ENCODE measurements at regions not wholly inside any gene's neighbourhood (a gene's known extent, or its start where the extent isn't known, plus 50 kb on each side); places are given as distances from the start of the nearest gene placed in this dataset.
A peak's percentile ranks its signal among the peaks of the same experiment; 100 is the strongest.

DNA sequence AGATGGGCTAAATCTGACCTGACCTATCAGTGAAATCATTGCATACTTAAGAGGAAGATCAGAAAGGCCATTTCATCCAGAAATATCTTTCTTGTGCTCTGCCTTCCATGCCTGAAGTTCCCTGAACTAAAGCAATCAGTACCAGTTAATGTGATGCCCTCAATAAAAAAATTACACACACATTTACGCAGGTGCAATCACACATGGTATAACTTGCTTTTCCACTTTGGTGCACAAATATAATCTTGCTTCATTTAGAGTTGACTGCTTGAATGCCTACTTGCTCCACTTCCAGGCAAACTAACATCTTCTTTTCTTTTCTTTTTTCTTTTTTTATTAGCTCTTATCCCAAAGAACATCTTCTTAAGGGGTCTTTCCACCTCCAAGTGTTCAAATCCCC is 58.3 kb upstream of the KIF5B start (continued):
- TF ChIP-seq, protein P1, sequence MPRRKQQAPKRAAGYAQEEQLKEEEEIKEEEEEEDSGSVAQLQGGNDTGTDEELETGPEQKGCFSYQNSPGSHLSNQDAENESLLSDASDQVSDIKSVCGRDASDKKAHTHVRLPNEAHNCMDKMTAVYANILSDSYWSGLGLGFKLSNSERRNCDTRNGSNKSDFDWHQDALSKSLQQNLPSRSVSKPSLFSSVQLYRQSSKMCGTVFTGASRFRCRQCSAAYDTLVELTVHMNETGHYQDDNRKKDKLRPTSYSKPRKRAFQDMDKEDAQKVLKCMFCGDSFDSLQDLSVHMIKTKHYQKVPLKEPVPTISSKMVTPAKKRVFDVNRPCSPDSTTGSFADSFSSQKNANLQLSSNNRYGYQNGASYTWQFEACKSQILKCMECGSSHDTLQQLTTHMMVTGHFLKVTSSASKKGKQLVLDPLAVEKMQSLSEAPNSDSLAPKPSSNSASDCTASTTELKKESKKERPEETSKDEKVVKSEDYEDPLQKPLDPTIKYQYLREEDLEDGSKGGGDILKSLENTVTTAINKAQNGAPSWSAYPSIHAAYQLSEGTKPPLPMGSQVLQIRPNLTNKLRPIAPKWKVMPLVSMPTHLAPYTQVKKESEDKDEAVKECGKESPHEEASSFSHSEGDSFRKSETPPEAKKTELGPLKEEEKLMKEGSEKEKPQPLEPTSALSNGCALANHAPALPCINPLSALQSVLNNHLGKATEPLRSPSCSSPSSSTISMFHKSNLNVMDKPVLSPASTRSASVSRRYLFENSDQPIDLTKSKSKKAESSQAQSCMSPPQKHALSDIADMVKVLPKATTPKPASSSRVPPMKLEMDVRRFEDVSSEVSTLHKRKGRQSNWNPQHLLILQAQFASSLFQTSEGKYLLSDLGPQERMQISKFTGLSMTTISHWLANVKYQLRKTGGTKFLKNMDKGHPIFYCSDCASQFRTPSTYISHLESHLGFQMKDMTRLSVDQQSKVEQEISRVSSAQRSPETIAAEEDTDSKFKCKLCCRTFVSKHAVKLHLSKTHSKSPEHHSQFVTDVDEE (CRISPR knock-in tag; IDR thresholded peaks at IDR 0.05) = no peak
- TF ChIP-seq, protein P2, sequence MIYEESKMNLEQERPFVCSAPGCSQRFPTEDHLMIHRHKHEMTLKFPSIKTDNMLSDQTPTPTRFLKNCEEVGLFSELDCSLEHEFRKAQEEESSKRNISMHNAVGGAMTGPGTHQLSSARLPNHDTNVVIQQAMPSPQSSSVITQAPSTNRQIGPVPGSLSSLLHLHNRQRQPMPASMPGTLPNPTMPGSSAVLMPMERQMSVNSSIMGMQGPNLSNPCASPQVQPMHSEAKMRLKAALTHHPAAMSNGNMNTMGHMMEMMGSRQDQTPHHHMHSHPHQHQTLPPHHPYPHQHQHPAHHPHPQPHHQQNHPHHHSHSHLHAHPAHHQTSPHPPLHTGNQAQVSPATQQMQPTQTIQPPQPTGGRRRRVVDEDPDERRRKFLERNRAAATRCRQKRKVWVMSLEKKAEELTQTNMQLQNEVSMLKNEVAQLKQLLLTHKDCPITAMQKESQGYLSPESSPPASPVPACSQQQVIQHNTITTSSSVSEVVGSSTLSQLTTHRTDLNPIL (CRISPR knock-in tag; IDR thresholded peaks at IDR 0.05; ENCODE audit: low read depth) = no peak
- TF ChIP-seq TCF4 (CRISPR knock-in tag; IDR thresholded peaks at IDR 0.05; ENCODE audit: borderline replicate concordance) (no peak), OSR1 (CRISPR knock-in tag; IDR thresholded peaks at IDR 0.05) (no peak), PPARA (CRISPR knock-in tag; IDR thresholded peaks at IDR 0.05; ENCODE audit: borderline replicate concordance) (no peak), ZNF70 (CRISPR knock-in tag; IDR thresholded peaks at IDR 0.05) (no peak), ZNF565 (CRISPR knock-in tag; conservative IDR thresholded peaks at IDR 0.05; ENCODE audit: low read depth) (no peak), SNAI2 (CRISPR knock-in tag; IDR thresholded peaks at IDR 0.05) (no peak), ZFP30 (CRISPR knock-in tag; IDR thresholded peaks at IDR 0.05) (no peak), BACH2 (CRISPR knock-in tag; IDR thresholded peaks at IDR 0.05; ENCODE audit: borderline replicate concordance) (no peak)
- TF ChIP-seq, protein P3, sequence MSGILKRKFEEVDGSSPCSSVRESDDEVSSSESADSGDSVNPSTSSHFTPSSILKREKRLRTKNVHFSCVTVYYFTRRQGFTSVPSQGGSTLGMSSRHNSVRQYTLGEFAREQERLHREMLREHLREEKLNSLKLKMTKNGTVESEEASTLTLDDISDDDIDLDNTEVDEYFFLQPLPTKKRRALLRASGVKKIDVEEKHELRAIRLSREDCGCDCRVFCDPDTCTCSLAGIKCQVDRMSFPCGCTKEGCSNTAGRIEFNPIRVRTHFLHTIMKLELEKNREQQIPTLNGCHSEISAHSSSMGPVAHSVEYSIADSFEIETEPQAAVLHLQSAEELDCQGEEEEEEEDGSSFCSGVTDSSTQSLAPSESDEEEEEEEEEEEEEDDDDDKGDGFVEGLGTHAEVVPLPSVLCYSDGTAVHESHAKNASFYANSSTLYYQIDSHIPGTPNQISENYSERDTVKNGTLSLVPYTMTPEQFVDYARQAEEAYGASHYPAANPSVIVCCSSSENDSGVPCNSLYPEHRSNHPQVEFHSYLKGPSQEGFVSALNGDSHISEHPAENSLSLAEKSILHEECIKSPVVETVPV (CRISPR knock-in tag; IDR thresholded peaks at IDR 0.05) = no peak

- ATAC-seq = peak; percentile 92
- TF ChIP-seq SNAI2 (CRISPR knock-in tag; IDR thresholded peaks at IDR 0.05) (peak; percentile 16; the same call in 1 of the 2 replicates), ISL1 (CRISPR knock-in tag; IDR thresholded peaks at IDR 0.05) (peak; percentile 84), PPARA (CRISPR knock-in tag; IDR thresholded peaks at IDR 0.05; ENCODE audit: borderline replicate concordance) (no peak), ESRRG (CRISPR knock-in tag; IDR thresholded peaks at IDR 0.05) (no peak), BACH2 (CRISPR knock-in tag; IDR thresholded peaks at IDR 0.05; ENCODE audit: borderline replicate concordance) (no peak), OSR1 (CRISPR knock-in tag; IDR thresholded peaks at IDR 0.05) (no peak), ZNF70 (CRISPR knock-in tag; IDR thresholded peaks at IDR 0.05) (no peak), ARNTL (CRISPR knock-in tag; IDR thresholded peaks at IDR 0.05; ENCODE audit: borderline replicate concordance, low read depth) (no peak), ZC3H10 (CRISPR knock-in tag; IDR thresholded peaks at IDR 0.05) (no peak), PATZ1 (CRISPR knock-in tag; IDR thresholded peaks at IDR 0.05; ENCODE audit: borderline replicate concordance) (no peak), RARB (CRISPR knock-in tag; IDR thresholded peaks at IDR 0.05) (no peak), CSDC2 (CRISPR knock-in tag; IDR thresholded peaks at IDR 0.05) (0 out of 2 replicates have a peak, but pooled peaks have one; percentile 23), TOX (CRISPR knock-in tag; IDR thresholded peaks at IDR 0.05; ENCODE audit: borderline replicate concordance) (no peak), GLIS3 (CRISPR knock-in tag; IDR thresholded peaks at IDR 0.05) (no peak), ZFP3 (CRISPR knock-in tag; IDR thresholded peaks at IDR 0.05) (no peak), POU6F1 (CRISPR knock-in tag; IDR thresholded peaks at IDR 0.05; ENCODE audit: borderline replicate concordance, low read depth) (no peak), ZFP30 (CRISPR knock-in tag; IDR thresholded peaks at IDR 0.05) (no peak), TCF4 (CRISPR knock-in tag; IDR thresholded peaks at IDR 0.05; ENCODE audit: borderline replicate concordance) (no peak), ZNF8 (CRISPR knock-in tag; IDR thresholded peaks at IDR 0.05) (no peak), ZNF565 (CRISPR knock-in tag; conservative IDR thresholded peaks at IDR 0.05; ENCODE audit: low read depth) (no peak)
- TF ChIP-seq, protein P1 (CRISPR knock-in tag; IDR thresholded peaks at IDR 0.05) = no peak
- TF ChIP-seq, protein P2 (CRISPR knock-in tag; IDR thresholded peaks at IDR 0.05; ENCODE audit: low read depth) = peak; percentile 35; the same call in 1 of the 2 replicates
- TF ChIP-seq, protein P3 (CRISPR knock-in tag; IDR thresholded peaks at IDR 0.05) = no peak
These were observed 55.8 kb upstream of the KIF5B start for GRCh38 chr10:32112055-32112454.

Measured in SK-N-SH treated with all-trans-retinoic acid at 6 μM for 48 hours (cell line).